Tibial nerve (tissue), 3 donors: ENCODE measurements at regions not wholly inside any gene's neighbourhood (a gene's known extent, or its start where the extent isn't known, plus 50 kb on each side); places are given as distances from the start of the nearest gene placed in this dataset.

ENCODE experiments used
- POLR2A ChIP-seq, 2 donors: fragments of 450-650 bp; IDR thresholded peaks; one replicate each; pipeline ENCODE4 v1.6.1; 2017; ENCODE audit warnings: antibody characterized with exemption in 2 of 2, mild to moderate bottlenecking in 2 of 2, moderate library complexity in 2 of 2
- TF ChIP-seq, protein P1 (sequence below), 5 experiments: fragments of 200-600 bp in 3 of 5; fragments of 450-650 bp in 2 of 5; sonication (generic) in 3 of 5; IDR thresholded peaks; one replicate each; pipeline ENCODE4 v1.5.1; 2016 to 2019; ENCODE audit warnings: antibody characterized with exemption in 5 of 5, mild to moderate bottlenecking in 3 of 5, moderate library complexity in 2 of 5

DNA sequence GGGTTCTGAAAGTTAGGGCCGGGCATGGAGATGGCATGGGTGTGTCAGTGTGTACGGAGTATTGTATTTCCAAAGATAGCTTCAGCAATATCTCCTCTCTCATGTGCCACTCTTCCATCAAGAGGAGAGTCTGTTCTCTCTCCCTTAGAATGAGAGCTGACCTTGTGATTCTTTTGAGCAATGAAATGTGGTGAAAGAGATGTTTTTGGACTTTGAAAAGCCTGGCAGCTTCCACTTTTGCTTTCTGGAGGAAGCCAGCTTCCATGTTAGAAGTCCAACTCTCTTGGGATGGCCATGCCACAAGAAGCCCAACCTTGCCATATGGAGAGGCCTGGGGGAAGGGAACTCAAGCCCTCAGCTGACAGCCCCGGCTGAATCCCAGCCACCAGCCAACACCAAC, 72.4 kb upstream of the GZMB start:
- TF ChIP-seq, protein P1, sequence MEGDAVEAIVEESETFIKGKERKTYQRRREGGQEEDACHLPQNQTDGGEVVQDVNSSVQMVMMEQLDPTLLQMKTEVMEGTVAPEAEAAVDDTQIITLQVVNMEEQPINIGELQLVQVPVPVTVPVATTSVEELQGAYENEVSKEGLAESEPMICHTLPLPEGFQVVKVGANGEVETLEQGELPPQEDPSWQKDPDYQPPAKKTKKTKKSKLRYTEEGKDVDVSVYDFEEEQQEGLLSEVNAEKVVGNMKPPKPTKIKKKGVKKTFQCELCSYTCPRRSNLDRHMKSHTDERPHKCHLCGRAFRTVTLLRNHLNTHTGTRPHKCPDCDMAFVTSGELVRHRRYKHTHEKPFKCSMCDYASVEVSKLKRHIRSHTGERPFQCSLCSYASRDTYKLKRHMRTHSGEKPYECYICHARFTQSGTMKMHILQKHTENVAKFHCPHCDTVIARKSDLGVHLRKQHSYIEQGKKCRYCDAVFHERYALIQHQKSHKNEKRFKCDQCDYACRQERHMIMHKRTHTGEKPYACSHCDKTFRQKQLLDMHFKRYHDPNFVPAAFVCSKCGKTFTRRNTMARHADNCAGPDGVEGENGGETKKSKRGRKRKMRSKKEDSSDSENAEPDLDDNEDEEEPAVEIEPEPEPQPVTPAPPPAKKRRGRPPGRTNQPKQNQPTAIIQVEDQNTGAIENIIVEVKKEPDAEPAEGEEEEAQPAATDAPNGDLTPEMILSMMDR (IDR thresholded peaks at IDR 0.05) = no peak
- no peak for TF ChIP-seq POLR2A (IDR thresholded peaks at IDR 0.05)
